GM18520 (cell line): ENCODE measurements at regions not wholly inside any gene's neighbourhood (a gene's known extent, or its start where the extent isn't known, plus 50 kb on each side); places are given as distances from the start of the nearest gene placed in this dataset.
A peak's percentile ranks its signal among the peaks of the same experiment; 100 is the strongest.
"Not testable (repeated sequence)": the region's sequence is repeated elsewhere in the genome, so short reads cannot be mapped to it uniquely, and the experiment has no call there.

Source experiments
- ATAC-seq: cut with Tn5 transposase; IDR thresholded peaks from one replicate; pipeline ENCODE4 v1.9.1; 2021; ENCODE audit not compliant: unreplicated experiment

- ATAC-seq, result not testable (repeated sequence)
Measured at GRCh38 chr16:88263681-88264287, 119.0 kb upstream of the ZNF469 start.

GRCh38 chr16:88264641-88265285, 118.0 kb upstream of the ZNF469 start:
- peak; percentile 47 for ATAC-seq

GRCh38 chr16:88265286-88265938, 117.3 kb upstream of the ZNF469 start:
- peak; percentile 35 for ATAC-seq

- ATAC-seq, result not testable (repeated sequence)
Measured at GRCh38 chr16:88266036-88266435, 116.7 kb upstream of the ZNF469 start.

- ATAC-seq, result not testable (repeated sequence)
Measured at GRCh38 chr16:88266935-88267551, 115.7 kb upstream of the ZNF469 start.

GRCh38 chr16:88268186-88268970, 114.4 kb upstream of the ZNF469 start:
- not testable (repeated sequence) for ATAC-seq

- not testable (repeated sequence) for ATAC-seq
Measured at GRCh38 chr16:88270171-88270790, 112.5 kb upstream of the ZNF469 start.

- not testable (repeated sequence) for ATAC-seq
Measured at GRCh38 chr16:88271296-88271695, 111.5 kb upstream of the ZNF469 start.

- ATAC-seq, result not testable (repeated sequence)
Measured at GRCh38 chr16:88271776-88272175, 111.0 kb upstream of the ZNF469 start.

- ATAC-seq, result not testable (repeated sequence)
Measured at GRCh38 chr16:88272437-88272836, 110.3 kb upstream of the ZNF469 start.

- ATAC-seq, result not testable (repeated sequence)
Measured at GRCh38 chr16:88274126-88274750, 108.5 kb upstream of the ZNF469 start.

GRCh38 chr16:88274847-88275246, 107.9 kb upstream of the ZNF469 start:
- ATAC-seq, result no peak

- ATAC-seq, result not testable (repeated sequence)
Measured at GRCh38 chr16:88275336-88276122, 107.2 kb upstream of the ZNF469 start.

- ATAC-seq, result not testable (repeated sequence)
Measured at GRCh38 chr16:88276123-88276588, 106.6 kb upstream of the ZNF469 start.

GRCh38 chr16:88276591-88276990, 106.2 kb upstream of the ZNF469 start:
- no peak for ATAC-seq

- ATAC-seq, result no peak
Measured at GRCh38 chr16:88279998-88280397, 102.8 kb upstream of the ZNF469 start.

- no peak for ATAC-seq
Measured at GRCh38 chr16:88281858-88282563, 100.7 kb upstream of the ZNF469 start.

GRCh38 chr16:88282564-88283395, 100.0 kb upstream of the ZNF469 start:
- ATAC-seq, result no peak
